ENCODE measurements at regions not wholly inside any gene's neighbourhood (a gene's known extent, or its start where the extent isn't known, plus 50 kb on each side); places are given as distances from the start of the nearest gene placed in this dataset.

- no peak for TF ChIP-seq CTCF (IDR thresholded peaks at IDR 0.05)
- WGBS, 3 donors: 43 to 50% (median 49%) methylated on average over 9 of the region's 9 CpGs
- intact Hi-C loops (cut with DNase I): no loop called here
Observed at GRCh38 chr5:93359296-93359959, 221.6 kb downstream of the NR2F1-AS1 start.

GRCh38 chr5:93358176-93358575 lies 222.8 kb downstream of the NR2F1-AS1 start:
- no peak overlapping the region for H3K27ac ChIP-seq
- no peak for TF ChIP-seq CTCF (IDR thresholded peaks at IDR 0.05)
- ATAC-seq (no peak), DNase-seq (no peak)
- H3K36me3 ChIP-seq (ENCODE audit: insufficient read depth in 1 of 2, low read depth in 1 of 2): no peaks in the 10 kb centered on the region
- no peaks in the 10 kb centered on the region for H3K9me3 ChIP-seq
- no peaks in the 10 kb centered on the region for H3K27me3 ChIP-seq (ENCODE audit: insufficient read depth in 3 of 3, low read length in 2 of 3)
- no peaks in the 10 kb centered on the region for H3K4me1 ChIP-seq
- H3K4me3 ChIP-seq: no peak overlapping the region
- 79 to 88% (median 85%) methylated on average over 1 of the region's 1 CpG for WGBS, 3 donors
- intact Hi-C loops (cut with DNase I): no loop called here

More at GRCh38 chr5:93359296-93359959, 221.6 kb downstream of the NR2F1-AS1 start:
- ATAC-seq: no peak
- Histone ChIP-seq H3K36me3 (ENCODE audit: insufficient read depth in 1 of 2, low read depth in 1 of 2) (no peaks in the 10 kb centered on the region), H3K9me3 (no peaks in the 10 kb centered on the region), H3K27me3 (ENCODE audit: insufficient read depth in 3 of 3, low read length in 2 of 3) (no peaks in the 10 kb centered on the region), H3K4me1 (no peaks in the 10 kb centered on the region), H3K27ac (no peak overlapping the region), H3K4me3 (no peak overlapping the region)
- DNase-seq: no peak

- intact Hi-C loops (cut with DNase I): no loop called here
- ATAC-seq: no peak
- 86 to 96% (median 87%) methylated on average over 1 of the region's 1 CpG for WGBS, 3 donors
Observed at GRCh38 chr5:93357686-93358085, 223.3 kb downstream of the NR2F1-AS1 start.

GRCh38 chr5:93355691-93356090 lies 225.3 kb downstream of the NR2F1-AS1 start:
- DNase-seq (no peak), ATAC-seq (no peak)
- TF ChIP-seq CTCF (IDR thresholded peaks at IDR 0.05): no peak
- intact Hi-C loops (cut with DNase I): no loop called here
- Histone ChIP-seq H3K4me3 (no peak overlapping the region), H3K27me3 (ENCODE audit: insufficient read depth in 3 of 3, low read length in 2 of 3) (no peaks in the 10 kb centered on the region), H3K27ac (no peak overlapping the region), H3K4me1 (no peaks in the 10 kb centered on the region), H3K9me3 (no peaks in the 10 kb centered on the region), H3K36me3 (ENCODE audit: insufficient read depth in 1 of 2, low read depth in 1 of 2) (no peaks in the 10 kb centered on the region)
- WGBS, 3 donors: 61 to 79% (median 68%) methylated on average over 8 of the region's 8 CpGs

More at GRCh38 chr5:93357686-93358085, 223.3 kb downstream of the NR2F1-AS1 start:
- no peak overlapping the region for H3K27ac ChIP-seq
- TF ChIP-seq CTCF (IDR thresholded peaks at IDR 0.05): no peak
- H3K4me1 ChIP-seq: no peaks in the 10 kb centered on the region
- H3K36me3 ChIP-seq (ENCODE audit: insufficient read depth in 1 of 2, low read depth in 1 of 2): no peaks in the 10 kb centered on the region
- H3K27me3 ChIP-seq (ENCODE audit: insufficient read depth in 3 of 3, low read length in 2 of 3): no peaks in the 10 kb centered on the region
- no peak overlapping the region for H3K4me3 ChIP-seq
- DNase-seq: no peak
- no peaks in the 10 kb centered on the region for H3K9me3 ChIP-seq

- no peaks in the 10 kb centered on the region for H3K9me3 ChIP-seq
- H3K27me3 ChIP-seq (ENCODE audit: insufficient read depth in 3 of 3, low read length in 2 of 3): no peaks in the 10 kb centered on the region
- DNase-seq (no peak), ATAC-seq (no peak)
- intact Hi-C loops (cut with DNase I): no loop called here
- H3K36me3 ChIP-seq (ENCODE audit: insufficient read depth in 1 of 2, low read depth in 1 of 2): no peaks in the 10 kb centered on the region
- H3K4me3 ChIP-seq: no peak overlapping the region
- 84 to 88% (median 85%) methylated on average over 2 of the region's 2 CpGs for WGBS, 3 donors
- H3K4me1 ChIP-seq: no peaks in the 10 kb centered on the region
- TF ChIP-seq CTCF (IDR thresholded peaks at IDR 0.05): no peak
- no peak overlapping the region for H3K27ac ChIP-seq
Observed at GRCh38 chr5:93352186-93352585, 228.8 kb downstream of the NR2F1-AS1 start.
